Heart left ventricle (tissue), 16 donors: ENCODE measurements at regions not wholly inside any gene's neighbourhood (a gene's known extent, or its start where the extent isn't known, plus 50 kb on each side); places are given as distances from the start of the nearest gene placed in this dataset.

Source experiments
- ATAC-seq, 4 donors: fragments of 200-7000 bp; cut with Tn5 transposase; one replicate each; pipeline ENCODE4 v1.9.1; 2020 to 2022; ENCODE audit warnings: moderate library complexity in 4 of 4, mild to moderate bottlenecking in 3 of 4, moderate number of reproducible peaks in 1 of 4
- DNase-seq, 5 donors: peaks; one replicate each; pipeline ENCODE4 v3.0.0-alpha.2; 2020
- H3K27ac ChIP-seq, 12 donors: fragments of 200-600 bp; sonication (generic) in 4 of 12; one replicate each; pipeline versions ENCODE4 v1.5.0 to v1.8.0; 2016 to 2022; ENCODE audit warnings: mild to moderate bottlenecking in 2 of 12
- H3K27me3 ChIP-seq, 9 donors: fragments of 200-600 bp; sonication (generic) in 2 of 9; one replicate each; pipeline versions ENCODE4 v1.5.1 to v1.8.0; 2016 to 2022; ENCODE audit warnings: mild to moderate bottlenecking in 3 of 9
- H3K36me3 ChIP-seq, 9 donors: fragments of 200-600 bp; sonication (generic) in 2 of 9; one replicate each; pipeline versions ENCODE4 v1.5.0 to v1.8.0; 2018 to 2022; ENCODE audit warnings: mild to moderate bottlenecking in 2 of 9
- H3K4me1 ChIP-seq, 12 donors: fragments of 200-600 bp; sonication (generic) in 4 of 12; one replicate each; pipeline versions ENCODE4 v1.5.0 to v1.8.0; 2016 to 2022; ENCODE audit warnings: mild to moderate bottlenecking in 3 of 12
- H3K4me3 ChIP-seq, 12 donors: fragments of 200-600 bp; sonication (generic) in 4 of 12; one replicate each; pipeline versions ENCODE4 v1.5.0 to v1.8.0; 2017 to 2022; ENCODE audit warnings: mild to moderate bottlenecking in 9 of 12, moderate library complexity in 4 of 12
- H3K9me3 ChIP-seq, 12 donors: fragments of 200-600 bp; sonication (generic) in 4 of 12; one replicate each; pipeline versions ENCODE4 v1.5.0 to v1.8.0; 2016 to 2022; ENCODE audit warnings: mild to moderate bottlenecking in 1 of 12
- CTCF ChIP-seq, 12 donors: fragments of 200-600 bp; sonication (generic) in 4 of 12; IDR thresholded peaks; one replicate each; pipeline versions ENCODE4 v1.5.0 to v1.8.0; 2018 to 2022; ENCODE audit warnings: antibody characterized with exemption in 12 of 12, mild to moderate bottlenecking in 5 of 12
- POLR2A ChIP-seq, 2 donors: fragments of 450-650 bp; IDR thresholded peaks; one replicate each; pipeline ENCODE4 v1.6.1; 2017; ENCODE audit warnings: antibody characterized with exemption in 2 of 2, mild to moderate bottlenecking in 2 of 2, moderate library complexity in 2 of 2
- WGBS, 4 donors: extraction: QIAGEN DNeasy Blood & Tissue Kit in 2 of 4; methylation state at CpG; one replicate each; pipeline versions ENCODE4 v1.1.5 to v1.1.7; 2013 to 2018; 5-methylcytosine and 5-hydroxymethylcytosine counted together
- intact Hi-C, 10 donors: fragments of 100-400 bp; cut with DNase I; formaldehyde crosslinking; loops; one replicate each; pipeline versions ENCODE4 v1.11.1 to v1.14.2; 2022
- donor health status: ischemic (EF 13 %, LVEDD 7.1; RV severe dilation, severe dysfunction).
- donor health status: healthy with polysubstance abuse.
- donor health status: DM: no; HTN: yes; CAD: no.
- donor health status: DM: no; HTN: no; CAD: no.
- donor health status: ischemic (EF 25% LVEDD 6.9; RV normal size, moderate dysfunction).
- donor health status: ischemic (EF 25% LVEDD 5.7; RV mildly dilated, moderate dysfunction).
- donor health status: healthy.
- donor health status: DM: yes; HTN: yes; CAD: no.
- donor health status: ischemic (EF 35%, LVEDD 5.7; RV mildly dilated, moderate dysfunction).
- donor health status: nonischemic (EF 11% LVEDD 7.7; RV severe dilation, severe dysfunction).
- donor health status: DM: yes; HTN: yes; CAD: no.
- donor health status: PGD.
- donor health status: ischemic (EF 29% LVEDD 5.4; RV normal size, mild dysfunction).
- donor health status: nonischemic (EF 23%, LVEDD 6.1; RV moderate dilation, normal function).

- intact Hi-C loops, result no loop called here
- Histone ChIP-seq H3K27me3 (no peaks in the 10 kb centered on the region), H3K36me3 (no peaks in the 10 kb centered on the region), H3K9me3 (peaks cover 0 to 11% (median 0%) of the 10 kb centered on the region in 12 donors), H3K27ac (no peak overlapping the region), H3K4me3 (no peak overlapping the region), H3K4me1 (no peaks in the 10 kb centered on the region)
- TF ChIP-seq POLR2A (IDR thresholded peaks at IDR 0.05) (no peak), CTCF (IDR thresholded peaks at IDR 0.05) (no peak)
- ATAC-seq (no peak), DNase-seq (no peak)
- WGBS, 4 donors, result 23 to 42% (median 31%) methylated on average over 1 of the region's 1 CpG
Observed at GRCh38 chr13:64054321-64054720, 2638.7 kb upstream of the PCDH20 start.

- TF ChIP-seq CTCF (IDR thresholded peaks at IDR 0.05) (no peak), POLR2A (IDR thresholded peaks at IDR 0.05) (no peak)
- no peak for ATAC-seq
- intact Hi-C loops, result no loop called here
- 48 to 71% (median 66%) methylated on average over 1 of the region's 1 CpG for WGBS, 4 donors
- Histone ChIP-seq H3K9me3 (peaks cover 0 to 9% (median 0%) of the 10 kb centered on the region in 12 donors), H3K27ac (no peak overlapping the region), H3K36me3 (no peaks in the 10 kb centered on the region), H3K4me1 (no peaks in the 10 kb centered on the region), H3K27me3 (no peaks in the 10 kb centered on the region), H3K4me3 (no peak overlapping the region)
- no peak for DNase-seq
Observed at GRCh38 chr13:64052521-64052920, 2636.9 kb upstream of the PCDH20 start.

- Histone ChIP-seq H3K36me3 (no peaks in the 10 kb centered on the region), H3K4me3 (no peak overlapping the region), H3K4me1 (no peaks in the 10 kb centered on the region), H3K27me3 (no peaks in the 10 kb centered on the region), H3K9me3 (peaks cover 0 to 9% (median 0%) of the 10 kb centered on the region in 12 donors), H3K27ac (no peak overlapping the region)
- TF ChIP-seq POLR2A (IDR thresholded peaks at IDR 0.05), result no peak
- no peak for TF ChIP-seq CTCF (IDR thresholded peaks at IDR 0.05)
- DNase-seq, result no peak
- ATAC-seq, result no peak
- intact Hi-C loops, result no loop called here
Observed at GRCh38 chr13:64051278-64051677, 2635.6 kb upstream of the PCDH20 start.

GRCh38 chr13:64041296-64041695 is 2625.6 kb upstream of the PCDH20 start:
- Histone ChIP-seq H3K9me3 (peaks cover 0 to 4% (median 0%) of the 10 kb centered on the region in 12 donors), H3K36me3 (no peaks in the 10 kb centered on the region), H3K4me3 (no peak overlapping the region), H3K27ac (no peak overlapping the region), H3K27me3 (no peaks in the 10 kb centered on the region), H3K4me1 (no peaks in the 10 kb centered on the region)
- ATAC-seq (no peak), DNase-seq (no peak)
- intact Hi-C loops, result no loop called here
- WGBS, 4 donors, result 23 to 61% (median 44%) methylated on average over 2 of the region's 2 CpGs
- no peak for TF ChIP-seq CTCF (IDR thresholded peaks at IDR 0.05)
- no peak for TF ChIP-seq POLR2A (IDR thresholded peaks at IDR 0.05)
